NCI-H2107 (cell line): ENCODE measurements at regions not wholly inside any gene's neighbourhood (a gene's known extent, or its start where the extent isn't known, plus 50 kb on each side); places are given as distances from the start of the nearest gene placed in this dataset.

Experiments used
- DNase-seq: peaks from one replicate; lab custom pipeline; 2025; lab: John Stamatoyannopoulos, UW

GRCh38 chr10:35693800-35694199 lies 51.7 kb upstream of the FZD8 start:
- no peak for DNase-seq
